ENCODE measurements at regions not wholly inside any gene's neighbourhood (a gene's known extent, or its start where the extent isn't known, plus 50 kb on each side); places are given as distances from the start of the nearest gene placed in this dataset.
"Not testable (repeated sequence)": the region's sequence is repeated elsewhere in the genome, so short reads cannot be mapped to it uniquely, and the experiment has no call there.

GRCh38 chr18:104264-104663 lies 54.1 kb upstream of the USP14 start:
- DNase-seq (ENCODE audit: low read depth); H3K4me3 ChIP-seq (ENCODE audit: low read depth, low read length): not testable (repeated sequence)

- not testable (repeated sequence) for H3K4me3 ChIP-seq (ENCODE audit: low read depth, low read length)
- DNase-seq (ENCODE audit: low read depth): peak; percentile 23
Observed at GRCh38 chr18:105161-106053, 53.0 kb upstream of the USP14 start.

GRCh38 chr18:106054-106851 lies 52.1 kb upstream of the USP14 start:
- not testable (repeated sequence) for H3K4me3 ChIP-seq (ENCODE audit: low read depth, low read length); DNase-seq (ENCODE audit: low read depth)

GRCh38 chr18:106868-107384 lies 51.4 kb upstream of the USP14 start:
- H3K4me3 ChIP-seq (ENCODE audit: low read depth, low read length); DNase-seq (ENCODE audit: low read depth): not testable (repeated sequence)

GRCh38 chr18:107464-107863 lies 50.9 kb upstream of the USP14 start:
- TF ChIP-seq CTCF (conservative IDR thresholded peaks at IDR 0.05; ENCODE audit: low read depth, low read length): peak; percentile 10
- not testable (repeated sequence) for DNase-seq (ENCODE audit: low read depth); H3K4me3 ChIP-seq (ENCODE audit: low read depth, low read length)

- H3K4me3 ChIP-seq (ENCODE audit: low read depth, low read length); DNase-seq (ENCODE audit: low read depth): not testable (repeated sequence)
Observed at GRCh38 chr18:107947-108664, 50.3 kb upstream of the USP14 start.
